Erythroblast (primary cell): ENCODE measurements at regions not wholly inside any gene's neighbourhood (a gene's known extent, or its start where the extent isn't known, plus 50 kb on each side); places are given as distances from the start of the nearest gene placed in this dataset.

Experiments
- GATA1 ChIP-seq: IDR thresholded peaks from 2 replicates; pipeline ENCODE4 v1.6.1; 2011; ENCODE audit warnings: low read depth, mild to moderate bottlenecking, control low read depth, low read length, moderate library complexity
- POLR2A ChIP-seq: IDR thresholded peaks from 2 replicates; pipeline ENCODE4 v1.6.1; 2011; ENCODE audit warnings: mild to moderate bottlenecking, low read length

- TF ChIP-seq POLR2A (no peak), GATA1 (no peak)
Measured at GRCh38 chr3:194062830-194063229, 73.1 kb upstream of the HES1 start.
